ENCODE measurements at regions not wholly inside any gene's neighbourhood (a gene's known extent, or its start where the extent isn't known, plus 50 kb on each side); places are given as distances from the start of the nearest gene placed in this dataset.
"Not testable (repeated sequence)": the region's sequence is repeated elsewhere in the genome, so short reads cannot be mapped to it uniquely, and the experiment has no call there.

- no peak for DNase-seq
Measured at GRCh38 chr12:61531195-61531594, 729.0 kb upstream of the USP15 start.

DNA sequence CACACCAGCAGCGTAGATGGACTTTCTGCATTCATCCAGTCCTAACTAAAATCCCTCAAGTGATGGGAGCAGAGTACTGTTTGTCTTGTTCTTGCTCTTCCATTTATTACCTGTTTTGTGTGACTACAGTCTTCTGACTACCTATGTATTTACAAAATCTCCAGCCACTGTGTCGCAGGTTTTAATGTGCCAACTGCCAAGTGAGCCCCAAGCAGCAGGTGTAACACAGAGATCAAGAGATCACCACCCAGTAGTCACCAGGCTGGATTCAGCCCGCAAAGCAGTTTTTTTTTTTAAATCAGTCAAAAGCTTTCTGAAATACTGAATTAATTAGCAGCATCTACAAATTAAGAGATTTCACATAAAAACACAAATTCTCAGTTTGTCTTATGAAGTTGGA is 724.1 kb upstream of the USP15 start:
- DNase-seq = no peak

DNA sequence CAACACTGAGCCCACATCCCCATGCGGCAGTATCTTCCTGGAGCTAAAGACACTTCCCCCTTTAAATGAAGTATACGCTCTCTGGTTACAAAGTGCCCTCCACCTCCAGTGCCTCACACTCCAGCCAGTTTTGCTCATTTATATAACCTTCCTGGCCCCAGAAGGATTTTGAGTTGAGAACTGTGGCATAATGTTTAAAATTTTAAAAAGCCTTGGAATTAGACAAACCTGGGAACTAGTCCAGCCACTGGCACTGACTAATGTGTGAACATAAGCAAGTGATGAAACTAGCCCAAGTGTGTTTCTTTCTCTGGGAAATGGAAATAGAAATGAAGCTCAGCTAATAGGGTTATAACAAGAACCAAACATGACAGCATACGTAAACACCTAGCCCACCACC is 723.7 kb upstream of the USP15 start:
- DNase-seq = no peak

DNA sequence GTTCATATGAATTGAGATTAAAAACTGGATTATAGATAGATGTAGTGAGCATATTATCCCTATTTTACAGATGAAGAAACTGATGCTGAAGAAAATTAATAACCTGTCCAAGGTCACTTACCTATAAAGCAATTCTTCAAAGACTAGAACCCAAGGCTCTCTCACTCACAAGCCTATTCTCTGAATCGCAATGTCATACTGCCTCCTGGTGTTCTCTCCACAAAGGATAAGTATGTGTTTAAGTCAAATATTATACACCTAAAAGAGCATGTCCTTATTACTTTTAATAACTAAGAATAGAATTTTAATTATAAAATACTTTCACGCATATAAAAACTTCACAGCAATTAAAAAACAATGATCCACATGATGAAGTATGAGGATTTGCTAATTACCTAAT is 721.3 kb upstream of the USP15 start:
- DNase-seq = no peak

GRCh38 chr12:61542551-61542950 is 717.7 kb upstream of the USP15 start:
- DNase-seq = no peak

- no peak for DNase-seq
Measured at GRCh38 chr12:61546296-61546695, 713.9 kb upstream of the USP15 start.

DNA sequence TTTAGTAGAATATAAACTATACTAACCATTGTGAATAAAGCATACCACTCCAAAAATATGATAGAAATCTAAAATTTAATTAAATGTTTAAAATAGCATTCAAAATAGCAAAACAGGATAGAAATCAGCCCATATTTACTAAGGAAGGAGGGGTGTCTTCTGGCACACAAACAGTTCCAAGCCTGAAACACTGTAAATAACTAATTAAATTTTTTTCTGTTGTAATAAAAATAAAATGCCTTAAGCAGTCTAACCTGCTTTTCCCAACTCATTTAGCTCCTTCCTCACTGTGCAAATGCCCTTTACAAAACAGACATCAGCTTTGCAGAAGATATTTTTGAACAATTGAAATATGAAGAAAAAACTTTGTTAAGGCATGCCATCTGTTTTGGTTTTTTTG is 707.1 kb upstream of the USP15 start:
- no peak for DNase-seq

GRCh38 chr12:61554268-61555008 is 705.8 kb upstream of the USP15 start:
- DNase-seq = no peak

- DNase-seq = no peak
Measured at GRCh38 chr12:61563665-61564450, 696.3 kb upstream of the USP15 start.

GRCh38 chr12:61564466-61564865 is 695.7 kb upstream of the USP15 start:
- no peak for DNase-seq

DNA sequence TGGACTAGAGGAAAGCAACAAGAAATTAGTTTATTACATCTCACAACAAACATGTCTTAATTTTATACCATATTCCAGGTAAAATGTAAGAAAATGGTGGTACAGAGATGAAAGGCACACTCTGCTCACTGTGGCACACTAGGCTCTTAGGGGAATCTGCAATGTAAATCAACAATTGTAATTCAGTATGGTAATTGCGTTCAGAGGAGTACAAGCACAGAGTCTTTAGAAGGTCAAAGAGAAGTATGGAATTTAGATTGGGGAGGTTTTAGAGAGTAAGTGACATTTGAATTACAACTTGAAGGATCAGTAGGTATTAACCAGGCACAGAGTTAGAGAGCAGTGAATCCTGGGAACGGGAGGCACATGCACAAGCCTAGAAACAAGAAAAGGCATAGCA is 694.0 kb upstream of the USP15 start:
- DNase-seq = no peak

GRCh38 chr12:61574339-61574738 is 685.9 kb upstream of the USP15 start:
- no peak for DNase-seq

GRCh38 chr12:61584943-61585342 is 675.3 kb upstream of the USP15 start:
- no peak for DNase-seq

- DNase-seq = not testable (repeated sequence)
Measured at GRCh38 chr12:61590864-61591263, 669.3 kb upstream of the USP15 start.

DNA sequence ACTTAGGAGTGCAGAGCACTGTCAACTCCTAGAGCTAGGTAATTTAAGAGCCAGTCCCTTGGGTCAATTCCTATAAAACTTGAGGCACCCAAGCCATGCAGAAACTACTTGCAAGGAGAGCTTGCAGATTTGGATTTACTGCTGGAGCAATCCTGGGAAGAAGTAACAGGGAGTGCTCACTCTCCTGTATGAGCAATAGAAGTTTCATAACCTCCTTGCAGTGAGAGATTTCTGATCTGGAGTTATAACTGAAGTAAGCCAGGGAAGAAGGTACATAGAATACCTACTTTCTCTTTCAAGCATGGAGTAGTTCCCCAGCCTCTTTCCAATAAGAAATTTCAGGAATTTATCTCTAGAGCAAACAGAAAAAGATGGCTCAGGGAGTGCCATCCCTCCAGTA is 650.1 kb upstream of the USP15 start:
- DNase-seq = no peak

DNA sequence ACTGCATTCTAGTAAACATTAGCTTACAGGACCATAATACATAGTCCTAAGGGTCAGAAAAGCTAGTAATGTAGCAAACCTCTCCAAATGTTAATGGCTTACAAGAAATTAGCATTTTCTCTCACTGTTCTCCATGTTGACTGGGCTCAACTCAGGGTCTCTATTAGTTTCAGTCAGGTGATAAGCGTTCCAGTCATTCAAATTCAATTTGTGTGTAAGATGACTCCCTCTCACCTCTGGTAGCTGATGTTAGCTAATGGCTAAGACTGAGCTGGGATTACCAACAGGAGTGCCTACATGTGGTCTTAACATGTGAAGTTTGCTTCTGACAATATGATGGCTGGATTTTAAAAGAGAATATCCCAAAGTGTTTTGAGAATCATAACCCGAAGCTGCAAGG is 630.5 kb upstream of the USP15 start:
- no peak for DNase-seq

GRCh38 chr12:61646639-61647038 is 613.6 kb upstream of the USP15 start:
- DNase-seq = no peak

DNA sequence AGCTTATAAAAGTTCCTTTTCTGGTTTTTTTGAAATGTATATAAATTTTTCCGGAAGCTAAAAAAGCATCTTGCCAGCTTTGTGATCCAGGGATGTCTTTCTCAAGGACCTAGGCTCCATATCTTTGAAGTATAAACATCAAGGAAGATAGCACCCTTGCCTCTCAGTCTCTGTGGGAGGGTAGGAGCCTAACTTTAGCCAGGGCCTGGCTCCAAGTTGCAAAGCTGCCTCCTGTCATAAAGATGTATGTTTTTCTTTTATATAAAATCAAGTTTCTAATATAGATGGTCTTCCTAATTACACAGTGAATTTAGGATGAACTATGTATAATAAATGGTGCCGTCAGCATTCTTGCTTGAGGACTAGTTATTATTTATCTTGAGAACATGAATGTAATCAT is 612.6 kb upstream of the USP15 start:
- no peak for DNase-seq

GRCh38 chr12:61652265-61652664 is 607.9 kb upstream of the USP15 start:
- no peak for DNase-seq

DNA sequence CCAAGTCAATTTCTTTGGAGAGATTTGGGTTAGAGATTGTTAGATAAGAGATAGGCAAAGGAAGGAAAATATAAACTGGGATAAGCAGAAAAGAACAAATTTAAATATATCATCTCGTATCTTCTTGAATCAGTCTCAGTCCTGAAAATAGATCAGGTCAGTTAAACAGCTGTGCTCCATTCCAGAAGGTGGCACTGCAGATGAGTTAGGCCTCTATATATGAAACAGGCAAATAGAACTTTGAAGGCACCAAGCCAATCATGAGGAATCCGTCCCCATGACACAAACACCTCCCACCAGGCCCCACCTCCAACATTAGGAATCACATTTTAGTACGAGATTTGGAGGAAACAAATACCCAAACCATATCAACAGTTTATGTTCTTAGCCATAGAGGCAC is 605.5 kb upstream of the USP15 start:
- no peak for DNase-seq

DNA sequence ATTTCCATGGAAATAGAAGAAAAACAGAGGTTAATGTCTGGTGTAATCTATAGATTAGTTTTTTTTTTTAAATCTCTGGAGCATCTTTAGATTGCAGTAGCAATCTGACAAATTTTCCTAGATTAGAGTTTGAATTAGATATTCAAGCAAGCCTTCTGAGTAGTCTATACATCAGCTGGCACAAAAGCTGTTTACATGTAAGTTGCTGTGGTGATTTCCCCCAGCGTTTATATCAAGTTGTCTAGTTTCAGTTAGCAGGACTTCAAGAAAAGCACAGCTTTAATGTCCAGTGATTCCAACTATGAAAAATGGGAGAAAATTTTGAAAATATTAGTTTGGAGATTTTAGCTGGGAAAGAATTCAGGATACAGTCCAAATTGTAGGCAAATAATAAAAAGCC is 605.0 kb upstream of the USP15 start:
- DNase-seq = no peak

DNA sequence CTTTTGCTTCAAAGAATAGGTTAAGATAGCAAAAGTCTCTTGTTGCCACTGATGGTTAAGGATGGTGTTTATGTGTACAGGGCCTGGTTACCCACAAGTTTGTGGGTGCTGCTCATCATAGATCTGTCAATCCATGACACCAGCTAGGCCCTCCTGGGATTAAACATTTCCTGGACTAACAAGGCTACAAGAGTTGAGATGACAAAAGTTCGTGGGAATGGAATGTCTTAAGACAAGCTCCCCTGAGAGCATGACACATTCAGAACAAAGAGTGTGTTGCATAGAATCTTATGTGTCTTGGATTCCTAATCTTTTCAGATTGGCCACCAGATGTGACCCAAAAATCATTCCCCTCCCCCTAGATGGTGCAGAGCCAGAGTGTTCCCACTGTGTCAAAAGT is 592.5 kb upstream of the USP15 start:
- no peak for DNase-seq

- DNase-seq = no peak
Measured at GRCh38 chr12:61676520-61676919, 583.7 kb upstream of the USP15 start.

- no peak for DNase-seq
Measured at GRCh38 chr12:61687407-61687806, 572.8 kb upstream of the USP15 start.

GRCh38 chr12:61694214-61694613 is 566.0 kb upstream of the USP15 start:
- DNase-seq = no peak

Data from stimulated activated naive CD4-positive, alpha-beta T cell treated with Interleukin-2 at 50 U/mL for 16 hours (primary cell).